ENCODE measurements at regions not wholly inside any gene's neighbourhood (a gene's known extent, or its start where the extent isn't known, plus 50 kb on each side); places are given as distances from the start of the nearest gene placed in this dataset.
"Not testable (repeated sequence)": the region's sequence is repeated elsewhere in the genome, so short reads cannot be mapped to it uniquely, and the experiment has no call there.

- H3K9me3 ChIP-seq; in situ Hi-C loops (cut with MboI; ENCODE audit: low sequenced_read_pairs); DNase-seq (ENCODE audit: low spot score in 2 of 2); H3K4me3 ChIP-seq; H3K36me3 ChIP-seq (replicated peaks); H3K27me3 ChIP-seq (ENCODE audit: low read depth); H3K4me1 ChIP-seq: not testable (repeated sequence)
These were observed 61.9 kb downstream of the NPIPB5 start for GRCh38 chr16:22572331-22573224.

GRCh38 chr16:22573225-22573530, 62.5 kb downstream of the NPIPB5 start:
- DNase-seq (ENCODE audit: low spot score in 2 of 2), result not testable (repeated sequence)

GRCh38 chr16:22576506-22576905, 65.8 kb downstream of the NPIPB5 start:
- H3K36me3 ChIP-seq (replicated peaks); H3K9me3 ChIP-seq; in situ Hi-C loops (cut with MboI; ENCODE audit: low sequenced_read_pairs); H3K4me1 ChIP-seq; H3K4me3 ChIP-seq; H3K27me3 ChIP-seq (ENCODE audit: low read depth); DNase-seq (ENCODE audit: low spot score in 2 of 2): not testable (repeated sequence)

More at GRCh38 chr16:22573225-22573530, 62.5 kb downstream of the NPIPB5 start:
- H3K36me3 ChIP-seq (replicated peaks); in situ Hi-C loops (cut with MboI; ENCODE audit: low sequenced_read_pairs); H3K4me3 ChIP-seq; H3K4me1 ChIP-seq; H3K9me3 ChIP-seq; H3K27me3 ChIP-seq (ENCODE audit: low read depth): not testable (repeated sequence)

GRCh38 chr16:22583195-22583594, 72.5 kb downstream of the NPIPB5 start:
- H3K9me3 ChIP-seq; DNase-seq (ENCODE audit: low spot score in 2 of 2); in situ Hi-C loops (cut with MboI; ENCODE audit: low sequenced_read_pairs); H3K36me3 ChIP-seq (replicated peaks); H3K4me1 ChIP-seq; H3K27me3 ChIP-seq (ENCODE audit: low read depth); H3K4me3 ChIP-seq: not testable (repeated sequence)

GRCh38 chr16:22584459-22584858, 73.8 kb downstream of the NPIPB5 start:
- H3K36me3 ChIP-seq (replicated peaks); H3K9me3 ChIP-seq; DNase-seq (ENCODE audit: low spot score in 2 of 2); H3K4me3 ChIP-seq; H3K27me3 ChIP-seq (ENCODE audit: low read depth); in situ Hi-C loops (cut with MboI; ENCODE audit: low sequenced_read_pairs); H3K4me1 ChIP-seq: not testable (repeated sequence)

GRCh38 chr16:22584941-22585340, 74.2 kb downstream of the NPIPB5 start:
- H3K36me3 ChIP-seq (replicated peaks); DNase-seq (ENCODE audit: low spot score in 2 of 2); H3K4me1 ChIP-seq; in situ Hi-C loops (cut with MboI; ENCODE audit: low sequenced_read_pairs); H3K4me3 ChIP-seq; H3K27me3 ChIP-seq (ENCODE audit: low read depth); H3K9me3 ChIP-seq: not testable (repeated sequence)

- H3K36me3 ChIP-seq (replicated peaks); H3K4me1 ChIP-seq; H3K27me3 ChIP-seq (ENCODE audit: low read depth); in situ Hi-C loops (cut with MboI; ENCODE audit: low sequenced_read_pairs); H3K4me3 ChIP-seq; H3K9me3 ChIP-seq; DNase-seq (ENCODE audit: low spot score in 2 of 2): not testable (repeated sequence)
These were observed 74.7 kb downstream of the NPIPB5 start for GRCh38 chr16:22585431-22585830.

- H3K27me3 ChIP-seq (ENCODE audit: low read depth); H3K4me3 ChIP-seq; H3K9me3 ChIP-seq; H3K4me1 ChIP-seq; H3K36me3 ChIP-seq (replicated peaks); in situ Hi-C loops (cut with MboI; ENCODE audit: low sequenced_read_pairs); DNase-seq (ENCODE audit: low spot score in 2 of 2): not testable (repeated sequence)
These were observed 76.0 kb downstream of the NPIPB5 start for GRCh38 chr16:22586732-22587131.

- H3K4me3 ChIP-seq; in situ Hi-C loops (cut with MboI; ENCODE audit: low sequenced_read_pairs): not testable (repeated sequence)
These were observed 79.1 kb downstream of the NPIPB5 start for GRCh38 chr16:22589757-22590156.

GRCh38 chr16:22596445-22597045, 85.9 kb downstream of the NPIPB5 start:
- DNase-seq (ENCODE audit: low spot score in 2 of 2); H3K36me3 ChIP-seq (replicated peaks); in situ Hi-C loops (cut with MboI; ENCODE audit: low sequenced_read_pairs); H3K27me3 ChIP-seq (ENCODE audit: low read depth); H3K4me1 ChIP-seq; H3K9me3 ChIP-seq; H3K4me3 ChIP-seq: not testable (repeated sequence)

More at GRCh38 chr16:22589757-22590156, 79.1 kb downstream of the NPIPB5 start:
- H3K36me3 ChIP-seq (replicated peaks); H3K9me3 ChIP-seq; H3K27me3 ChIP-seq (ENCODE audit: low read depth); DNase-seq (ENCODE audit: low spot score in 2 of 2); H3K4me1 ChIP-seq: not testable (repeated sequence)

- H3K27me3 ChIP-seq (ENCODE audit: low read depth); H3K4me3 ChIP-seq; H3K36me3 ChIP-seq (replicated peaks); DNase-seq (ENCODE audit: low spot score in 2 of 2); H3K9me3 ChIP-seq; in situ Hi-C loops (cut with MboI; ENCODE audit: low sequenced_read_pairs); H3K4me1 ChIP-seq: not testable (repeated sequence)
These were observed 93.1 kb downstream of the NPIPB5 start for GRCh38 chr16:22603744-22604143.

- DNase-seq (ENCODE audit: low spot score in 2 of 2); in situ Hi-C loops (cut with MboI; ENCODE audit: low sequenced_read_pairs); H3K27me3 ChIP-seq (ENCODE audit: low read depth); H3K36me3 ChIP-seq (replicated peaks); H3K9me3 ChIP-seq; H3K4me1 ChIP-seq; H3K4me3 ChIP-seq: not testable (repeated sequence)
These were observed 95.9 kb downstream of the NPIPB5 start for GRCh38 chr16:22606619-22607018.

GRCh38 chr16:22609798-22610197, 99.1 kb downstream of the NPIPB5 start:
- DNase-seq (ENCODE audit: low spot score in 2 of 2); H3K9me3 ChIP-seq; H3K27me3 ChIP-seq (ENCODE audit: low read depth); H3K4me3 ChIP-seq; in situ Hi-C loops (cut with MboI; ENCODE audit: low sequenced_read_pairs); H3K4me1 ChIP-seq; H3K36me3 ChIP-seq (replicated peaks): not testable (repeated sequence)

- H3K36me3 ChIP-seq (replicated peaks); in situ Hi-C loops (cut with MboI; ENCODE audit: low sequenced_read_pairs); DNase-seq (ENCODE audit: low spot score in 2 of 2): not testable (repeated sequence)
These were observed 100.4 kb downstream of the NPIPB5 start for GRCh38 chr16:22611128-22611527.

More at GRCh38 chr16:22611128-22611527, 100.4 kb downstream of the NPIPB5 start:
- H3K4me3 ChIP-seq; H3K4me1 ChIP-seq; H3K27me3 ChIP-seq (ENCODE audit: low read depth); H3K9me3 ChIP-seq: not testable (repeated sequence)
